RWPE1 (cell line): ENCODE measurements at regions not wholly inside any gene's neighbourhood (a gene's known extent, or its start where the extent isn't known, plus 50 kb on each side); places are given as distances from the start of the nearest gene placed in this dataset.
A peak's percentile ranks its signal among the peaks of the same experiment; 100 is the strongest.

Source experiments
- CTCF ChIA-PET: fragments of 350-600 bp; sonication (Branson Sonifier 250); formaldehyde crosslinking; extraction: SDS; loops from one replicate; lab custom pipeline; 2021; lab: Yijun Ruan, JAX
- POLR2A ChIA-PET: fragments of 400-600 bp; formaldehyde crosslinking; extraction: SDS; loops from one replicate; lab custom pipeline; 2020; ENCODE audit warnings: antibody characterized with exemption; ENCODE audit not compliant: low non-redundant PET; lab: Yijun Ruan, JAX
- DNase-seq: peaks from one replicate; pipeline ENCODE4 v3.0.0; 2012; ENCODE audit warnings: low spot score
- H3K27ac ChIP-seq: fragments of 450-650 bp; 2 replicates; pipeline ENCODE4 v1.5.1; 2017
- TF ChIP-seq, protein P1 (sequence below): fragments of 450-650 bp; conservative IDR thresholded peaks from 2 replicates; pipeline ENCODE4 v1.5.1; 2017; ENCODE audit warnings: low read depth, mild to moderate bottlenecking

DNA sequence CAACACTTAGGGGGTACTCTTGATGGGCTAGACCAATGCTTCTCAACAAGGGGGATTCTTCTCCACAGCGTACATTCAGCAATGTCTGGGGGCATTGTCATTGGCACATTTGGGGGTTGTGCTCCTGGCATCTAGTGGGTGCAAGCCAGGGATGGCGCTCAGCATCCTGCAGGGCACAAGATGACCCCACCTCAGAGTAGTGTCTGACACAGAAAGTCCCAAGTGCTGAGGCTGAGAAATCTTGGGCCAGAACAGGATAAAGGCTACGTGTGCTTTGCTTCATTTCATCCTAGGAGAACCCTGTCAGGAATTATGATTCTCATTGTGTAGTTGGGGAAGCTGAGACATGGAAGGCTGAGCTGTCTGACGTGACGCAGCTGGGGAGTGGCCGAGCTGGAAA lies 298.6 kb downstream of the CDH26 start:
- DNase-seq: no peak
- H3K27ac ChIP-seq: no peak overlapping the region
- TF ChIP-seq, protein P1, sequence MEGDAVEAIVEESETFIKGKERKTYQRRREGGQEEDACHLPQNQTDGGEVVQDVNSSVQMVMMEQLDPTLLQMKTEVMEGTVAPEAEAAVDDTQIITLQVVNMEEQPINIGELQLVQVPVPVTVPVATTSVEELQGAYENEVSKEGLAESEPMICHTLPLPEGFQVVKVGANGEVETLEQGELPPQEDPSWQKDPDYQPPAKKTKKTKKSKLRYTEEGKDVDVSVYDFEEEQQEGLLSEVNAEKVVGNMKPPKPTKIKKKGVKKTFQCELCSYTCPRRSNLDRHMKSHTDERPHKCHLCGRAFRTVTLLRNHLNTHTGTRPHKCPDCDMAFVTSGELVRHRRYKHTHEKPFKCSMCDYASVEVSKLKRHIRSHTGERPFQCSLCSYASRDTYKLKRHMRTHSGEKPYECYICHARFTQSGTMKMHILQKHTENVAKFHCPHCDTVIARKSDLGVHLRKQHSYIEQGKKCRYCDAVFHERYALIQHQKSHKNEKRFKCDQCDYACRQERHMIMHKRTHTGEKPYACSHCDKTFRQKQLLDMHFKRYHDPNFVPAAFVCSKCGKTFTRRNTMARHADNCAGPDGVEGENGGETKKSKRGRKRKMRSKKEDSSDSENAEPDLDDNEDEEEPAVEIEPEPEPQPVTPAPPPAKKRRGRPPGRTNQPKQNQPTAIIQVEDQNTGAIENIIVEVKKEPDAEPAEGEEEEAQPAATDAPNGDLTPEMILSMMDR: no peak
- CTCF ChIA-PET: interaction anchor here (0.6 to 1.6 kb wide), 2 partner anchors 18 to 199 kb away, joined by 3 to 4 read pairs; no protein-coding TSS in a partner anchor
- POLR2A ChIA-PET: no interaction called here

DNA sequence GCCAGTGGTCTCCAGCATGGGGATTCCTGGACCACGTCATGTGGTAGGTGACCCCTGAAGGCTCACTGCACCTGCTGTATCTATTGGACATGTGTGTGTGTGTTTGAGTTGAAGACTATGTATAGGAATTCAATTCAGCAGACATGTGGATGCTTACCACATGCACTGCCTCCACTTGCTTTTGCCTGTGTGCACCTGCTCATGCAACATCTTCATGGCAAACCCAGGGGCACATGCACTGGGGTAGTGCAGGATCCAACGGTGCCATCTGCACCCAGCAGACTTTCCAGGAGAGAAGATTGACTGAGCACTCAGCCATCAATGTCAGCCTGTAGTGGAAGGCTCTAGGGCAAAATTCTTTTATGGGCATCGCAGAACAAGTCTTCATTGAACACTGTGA lies 299.4 kb downstream of the CDH26 start:
- no peak overlapping the region for H3K27ac ChIP-seq
- TF ChIP-seq, protein P1: no peak
- ChIA-PET CTCF (no interaction called here), POLR2A (no interaction called here)
- DNase-seq: no peak

DNA sequence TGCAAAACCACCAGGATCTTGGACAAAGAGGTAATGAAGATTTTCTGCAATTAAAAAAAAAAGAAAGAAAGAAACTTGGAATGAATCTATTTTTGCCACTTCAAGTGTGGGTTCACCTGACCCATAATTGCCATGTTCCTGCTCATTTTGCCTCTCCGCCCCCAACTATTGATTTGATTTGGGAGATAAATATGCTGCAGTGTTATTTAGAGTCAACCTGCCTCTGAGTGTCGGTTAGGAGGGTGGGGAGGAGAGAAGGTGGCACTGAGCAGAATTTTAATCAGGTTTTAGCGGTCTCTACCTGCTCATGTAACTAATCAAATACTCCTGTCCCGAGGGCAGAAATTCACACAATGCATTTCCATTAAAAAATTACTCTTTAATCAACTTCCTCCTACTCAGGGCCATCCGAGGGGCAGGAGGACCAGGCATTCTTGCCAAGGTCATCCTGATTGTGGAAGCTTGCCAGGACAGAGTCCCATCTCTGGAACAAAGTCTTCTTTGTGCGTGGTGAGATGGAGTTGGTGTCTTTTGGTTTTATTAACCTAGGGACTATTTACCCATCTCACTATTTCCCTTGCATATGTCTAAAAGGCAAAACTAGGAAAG lies 300.1 kb downstream of the CDH26 start:
- POLR2A ChIA-PET: no interaction called here
- CTCF ChIA-PET: interaction anchor here (7.6 kb wide), 1 partner anchor 46 kb away, joined by 80 read pairs; no protein-coding TSS in a partner anchor
- no peak for DNase-seq
- H3K27ac ChIP-seq: no peak overlapping the region
- TF ChIP-seq, protein P1: no peak

DNA sequence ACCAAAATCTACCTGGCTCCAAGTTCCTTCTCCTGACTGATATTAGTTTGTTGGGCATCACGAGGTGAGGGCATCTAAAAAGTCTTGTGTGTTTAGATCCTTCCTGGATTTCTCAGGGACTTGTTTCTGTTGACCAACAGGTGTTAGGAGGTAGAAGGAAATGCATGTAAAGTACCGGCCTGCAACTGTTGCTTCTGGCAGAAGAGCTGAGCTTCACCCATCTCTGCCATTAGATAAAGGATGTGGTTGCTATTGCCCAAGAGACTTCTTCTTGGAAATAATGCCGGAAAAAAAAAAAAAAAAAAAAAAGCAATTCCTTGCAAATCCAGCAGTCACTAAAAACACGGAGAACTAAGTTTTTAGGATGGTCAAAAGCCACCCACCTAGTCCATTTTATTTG lies 303.1 kb downstream of the CDH26 start:
- CTCF ChIA-PET: interaction anchor here (1.0 to 7.6 kb wide), 2 partner anchors 11 to 49 kb away, joined by 3 to 80 read pairs; no protein-coding TSS in a partner anchor
- POLR2A ChIA-PET: interaction anchor here (0.7 kb wide), 1 partner anchor 12 kb away, joined by 9 read pairs; no protein-coding TSS in a partner anchor
- H3K27ac ChIP-seq: no peak overlapping the region
- TF ChIP-seq, protein P1: no peak
- DNase-seq: no peak

DNA sequence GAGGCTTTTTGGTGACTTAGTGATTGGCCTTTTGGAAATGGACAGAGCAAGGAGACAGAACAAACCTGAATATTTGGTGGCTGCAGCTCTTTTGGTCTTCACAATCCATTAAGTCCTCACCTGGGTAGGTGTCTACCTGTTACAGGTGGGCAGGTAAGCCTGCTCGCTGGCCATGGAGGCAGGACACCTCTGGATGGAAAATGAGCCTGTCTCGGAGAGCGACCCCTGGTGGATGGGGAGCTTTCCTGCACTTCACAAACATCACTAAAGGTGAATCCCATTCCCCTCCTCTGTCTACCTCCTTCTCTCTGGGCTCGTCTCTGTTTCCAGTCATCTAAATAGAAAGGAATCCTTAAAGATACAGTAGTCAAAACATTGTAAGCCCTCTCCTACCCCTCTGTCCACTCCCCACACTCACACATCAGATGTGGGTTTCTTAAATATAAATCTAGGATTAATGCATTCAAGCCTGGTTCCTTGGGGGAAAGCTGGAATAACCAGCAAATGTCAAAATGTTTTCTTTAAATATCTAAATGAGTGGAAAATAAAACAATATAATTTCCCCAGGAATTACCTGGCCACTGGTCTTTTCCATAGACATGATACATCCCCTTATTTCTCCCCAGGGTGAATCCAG lies 304.9 kb downstream of the CDH26 start:
- CTCF ChIA-PET: interaction anchor here (0.5 to 7.6 kb wide), 26 partner anchors 10 to 1149 kb away, joined by 3 to 80 read pairs (median 4); no protein-coding TSS in a partner anchor
- DNase-seq: peak; percentile 82
- H3K27ac ChIP-seq: no peak overlapping the region

More for the DNA sequence above, 304.9 kb downstream of the CDH26 start:
- TF ChIP-seq, protein P1: peak; percentile 87
- POLR2A ChIA-PET: no interaction called here
